Left ventricle myocardium inferior (tissue), 1 donor: ENCODE measurements at regions not wholly inside any gene's neighbourhood (a gene's known extent, or its start where the extent isn't known, plus 50 kb on each side); places are given as distances from the start of the nearest gene placed in this dataset.

Source experiments
- DNase-seq: peaks from one replicate; pipeline ENCODE4 v3.0.0-alpha.2; 2020
- H3K27ac ChIP-seq: fragments of 200-600 bp; replicated peaks from 2 replicates; pipeline ENCODE4 v1.8.0; 2021
- H3K27me3 ChIP-seq: fragments of 200-600 bp; 2 replicates; pipeline ENCODE4 v1.8.0; 2021; ENCODE audit warnings: low read depth
- H3K36me3 ChIP-seq: fragments of 200-600 bp; 2 replicates; pipeline ENCODE4 v1.8.0; 2021
- H3K4me1 ChIP-seq: fragments of 200-600 bp; 2 replicates; pipeline ENCODE4 v1.8.0; 2021
- H3K4me3 ChIP-seq: fragments of 200-600 bp; 2 replicates; pipeline ENCODE4 v1.8.0; 2021; ENCODE audit warnings: mild to moderate bottlenecking, moderate library complexity
- H3K9me3 ChIP-seq: fragments of 200-600 bp; replicated peaks from 2 replicates; pipeline ENCODE4 v1.8.0; 2021
- intact Hi-C: fragments of 100-400 bp; cut with micrococcal nuclease; formaldehyde crosslinking; loops from one replicate; pipeline ENCODE4 v1.11.0; 2022
- TF ChIP-seq, protein P1 (sequence below): fragments of 200-600 bp; IDR thresholded peaks from 2 replicates; pipeline ENCODE4 v1.8.0; 2021; ENCODE audit warnings: antibody characterized with exemption, mild to moderate bottlenecking, borderline replicate concordance
- donor health status: DM: no; HTN: yes; CAD: no; lungs with severe emphysema.

DNA sequence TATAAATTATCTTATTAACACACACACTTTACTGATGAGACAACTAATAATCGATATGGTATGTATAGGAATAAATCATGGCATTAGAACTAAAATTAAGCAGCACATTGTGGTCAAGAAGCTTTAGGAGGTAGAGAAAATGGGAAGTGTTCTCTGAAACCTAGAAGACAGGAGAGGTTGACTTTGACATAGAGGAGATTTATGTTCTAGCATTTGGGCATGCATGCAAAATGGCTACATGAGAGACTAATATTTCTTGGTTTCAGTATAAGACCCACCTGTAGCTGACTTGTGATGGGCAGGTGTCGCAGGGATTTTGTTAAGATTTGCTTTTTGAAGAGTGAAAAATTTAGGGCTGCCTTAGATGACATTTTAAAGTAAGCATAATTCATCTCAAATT lies 209.7 kb upstream of the POU1F1 start:
- intact Hi-C loops = no loop called here
- H3K27me3 ChIP-seq = no peaks in the 10 kb centered on the region
- no peaks in the 10 kb centered on the region for H3K9me3 ChIP-seq
- no peaks in the 10 kb centered on the region for H3K36me3 ChIP-seq
- no peak overlapping the region for H3K4me3 ChIP-seq
- TF ChIP-seq, protein P1, sequence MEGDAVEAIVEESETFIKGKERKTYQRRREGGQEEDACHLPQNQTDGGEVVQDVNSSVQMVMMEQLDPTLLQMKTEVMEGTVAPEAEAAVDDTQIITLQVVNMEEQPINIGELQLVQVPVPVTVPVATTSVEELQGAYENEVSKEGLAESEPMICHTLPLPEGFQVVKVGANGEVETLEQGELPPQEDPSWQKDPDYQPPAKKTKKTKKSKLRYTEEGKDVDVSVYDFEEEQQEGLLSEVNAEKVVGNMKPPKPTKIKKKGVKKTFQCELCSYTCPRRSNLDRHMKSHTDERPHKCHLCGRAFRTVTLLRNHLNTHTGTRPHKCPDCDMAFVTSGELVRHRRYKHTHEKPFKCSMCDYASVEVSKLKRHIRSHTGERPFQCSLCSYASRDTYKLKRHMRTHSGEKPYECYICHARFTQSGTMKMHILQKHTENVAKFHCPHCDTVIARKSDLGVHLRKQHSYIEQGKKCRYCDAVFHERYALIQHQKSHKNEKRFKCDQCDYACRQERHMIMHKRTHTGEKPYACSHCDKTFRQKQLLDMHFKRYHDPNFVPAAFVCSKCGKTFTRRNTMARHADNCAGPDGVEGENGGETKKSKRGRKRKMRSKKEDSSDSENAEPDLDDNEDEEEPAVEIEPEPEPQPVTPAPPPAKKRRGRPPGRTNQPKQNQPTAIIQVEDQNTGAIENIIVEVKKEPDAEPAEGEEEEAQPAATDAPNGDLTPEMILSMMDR = no peak
- no peak overlapping the region for H3K27ac ChIP-seq
- no peak for DNase-seq
- no peaks in the 10 kb centered on the region for H3K4me1 ChIP-seq

DNA sequence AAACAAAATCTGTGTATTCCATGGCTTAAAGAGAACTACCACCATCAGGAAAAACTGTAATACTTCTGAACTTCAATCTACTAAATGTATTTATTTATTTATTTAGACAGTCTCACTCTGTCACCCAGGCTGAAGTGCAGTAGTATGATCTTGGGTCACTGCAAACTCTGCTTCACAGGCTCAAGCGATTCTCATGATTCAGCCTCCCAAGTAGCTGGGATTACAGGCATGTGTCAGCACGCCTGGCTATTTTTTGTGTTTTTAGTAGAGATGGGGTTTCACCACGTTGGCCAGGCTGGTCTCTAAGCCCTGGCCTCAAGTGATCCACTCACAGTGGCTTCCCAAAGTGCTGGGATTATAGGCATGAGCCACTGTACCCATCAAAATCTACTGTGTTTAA lies 202.3 kb upstream of the POU1F1 start:
- Histone ChIP-seq H3K36me3 (no peaks in the 10 kb centered on the region), H3K27ac (no peak overlapping the region), H3K4me1 (no peaks in the 10 kb centered on the region), H3K27me3 (no peaks in the 10 kb centered on the region), H3K4me3 (no peak overlapping the region), H3K9me3 (peaks cover 9% of the 10 kb centered on the region)
- intact Hi-C loops = no loop called here
- DNase-seq = no peak
- TF ChIP-seq, protein P1 = no peak

DNA sequence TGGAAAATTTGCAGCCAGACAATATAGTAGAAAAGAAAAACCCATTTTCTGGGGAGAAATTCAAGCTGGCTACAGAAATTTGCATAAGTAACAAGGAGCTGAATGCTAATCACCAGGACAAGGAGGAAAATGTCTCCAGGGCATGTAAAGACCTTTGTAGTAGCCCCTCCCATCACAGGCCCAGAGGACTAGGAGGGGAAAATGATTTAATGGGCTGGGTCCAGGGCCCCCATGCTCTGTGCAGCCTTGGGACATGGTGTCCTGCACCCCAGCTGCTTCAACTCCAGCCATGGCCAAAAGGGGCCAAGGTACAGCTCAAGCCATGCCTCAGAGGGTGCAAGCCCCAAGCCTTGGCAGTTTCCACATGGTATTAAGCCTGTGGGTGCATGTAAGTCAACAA lies 197.6 kb upstream of the POU1F1 start:
- Histone ChIP-seq H3K27me3 (no peaks in the 10 kb centered on the region), H3K36me3 (no peaks in the 10 kb centered on the region), H3K4me1 (no peaks in the 10 kb centered on the region), H3K4me3 (no peak overlapping the region), H3K27ac (no peak overlapping the region), H3K9me3 (peaks cover 46% of the 10 kb centered on the region)
- TF ChIP-seq, protein P1 = no peak
- DNase-seq = no peak
- intact Hi-C loops = no loop called here

DNA sequence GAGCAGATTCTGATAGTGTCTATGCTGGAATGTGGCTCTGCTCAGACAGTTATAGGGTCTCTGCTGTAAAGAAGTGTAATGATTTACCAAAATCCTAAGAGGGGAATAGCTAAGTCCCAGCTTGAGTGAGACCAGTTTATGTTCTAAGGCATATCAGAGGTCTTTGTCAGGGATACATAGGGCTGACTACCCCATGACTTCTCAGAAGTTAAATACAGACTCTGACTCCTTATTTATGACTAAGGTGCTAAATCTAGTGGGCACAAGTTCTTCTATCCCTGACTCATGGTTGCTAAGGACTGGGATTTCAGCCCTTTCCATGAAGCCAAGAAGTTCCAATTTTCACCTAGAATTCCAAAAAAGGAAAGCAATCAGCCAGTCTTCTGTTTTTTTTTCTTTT lies 192.6 kb upstream of the POU1F1 start:
- Histone ChIP-seq H3K9me3 (peaks cover 67% of the 10 kb centered on the region), H3K27ac (no peak overlapping the region), H3K36me3 (no peaks in the 10 kb centered on the region), H3K27me3 (no peaks in the 10 kb centered on the region), H3K4me1 (no peaks in the 10 kb centered on the region), H3K4me3 (no peak overlapping the region)
- DNase-seq = no peak
- intact Hi-C loops = no loop called here
- TF ChIP-seq, protein P1 = no peak

DNA sequence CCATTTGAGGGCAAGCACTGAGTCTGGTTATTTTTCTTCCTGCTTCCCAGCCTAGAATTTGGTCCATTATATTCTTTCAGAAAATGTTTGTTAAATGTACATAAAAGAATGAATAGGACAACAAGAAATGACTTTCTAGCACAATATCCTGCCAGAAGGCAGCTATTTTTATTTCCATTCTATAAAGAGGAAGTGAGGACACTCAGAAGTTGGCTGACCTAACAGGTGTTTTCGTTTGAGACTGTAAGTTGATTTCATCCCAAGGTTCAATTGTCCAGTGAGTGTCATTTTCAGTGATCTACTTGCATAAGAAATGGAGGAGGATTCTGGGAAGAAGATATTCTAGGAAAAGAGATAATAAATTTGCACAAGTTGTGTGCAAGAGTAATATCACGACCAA lies 191.9 kb upstream of the POU1F1 start:
- Histone ChIP-seq H3K4me1 (no peaks in the 10 kb centered on the region), H3K27me3 (no peaks in the 10 kb centered on the region), H3K9me3 (peaks cover 60% of the 10 kb centered on the region), H3K4me3 (no peak overlapping the region), H3K36me3 (no peaks in the 10 kb centered on the region), H3K27ac (no peak overlapping the region)
- intact Hi-C loops = no loop called here
- TF ChIP-seq, protein P1 = no peak
- no peak for DNase-seq

DNA sequence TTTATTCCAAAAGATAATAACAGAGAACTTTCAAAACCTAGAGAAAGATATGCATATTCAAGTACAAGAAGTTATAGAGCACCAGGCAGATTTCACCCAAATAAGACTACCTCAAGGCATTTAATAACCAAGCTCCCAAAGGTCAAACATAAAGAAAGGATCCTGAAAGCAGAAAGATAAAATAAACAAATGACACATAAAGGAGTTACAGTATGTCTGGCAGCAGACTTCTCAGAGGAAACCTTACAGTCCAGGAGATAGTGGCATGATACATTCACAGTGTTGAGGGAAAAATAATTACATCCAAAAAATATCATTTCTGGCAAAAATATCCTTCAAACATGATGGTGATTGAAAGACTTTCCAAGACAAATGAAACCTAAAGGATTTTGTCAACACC lies 185.8 kb upstream of the POU1F1 start:
- H3K27me3 ChIP-seq = no peaks in the 10 kb centered on the region
- H3K4me3 ChIP-seq = no peak overlapping the region
- TF ChIP-seq, protein P1 = no peak
- intact Hi-C loops = no loop called here
- H3K9me3 ChIP-seq = peaks cover 21% of the 10 kb centered on the region
- no peaks in the 10 kb centered on the region for H3K4me1 ChIP-seq
- H3K27ac ChIP-seq = no peak overlapping the region
- no peak for DNase-seq
- H3K36me3 ChIP-seq = no peaks in the 10 kb centered on the region
